Sigmoid colon (tissue), 6 donors: ENCODE measurements at regions not wholly inside any gene's neighbourhood (a gene's known extent, or its start where the extent isn't known, plus 50 kb on each side); places are given as distances from the start of the nearest gene placed in this dataset.
"Not testable (repeated sequence)": the region's sequence is repeated elsewhere in the genome, so short reads cannot be mapped to it uniquely, and the experiment has no call there.

ENCODE experiments used
- DNase-seq: peaks from one replicate; pipeline ENCODE4 v3.0.0-alpha.2; 2019
- H3K27ac ChIP-seq, 4 donors: fragments of 200-600 bp; sonication (generic); one replicate each; pipeline ENCODE4 v1.5.1; 2016 to 2019; ENCODE audit warnings: mild to moderate bottlenecking in 1 of 4
- H3K27me3 ChIP-seq, 3 donors: fragments of 200-600 bp; sonication (generic); one replicate each; pipeline ENCODE4 v1.5.1; 2019; ENCODE audit warnings: mild to moderate bottlenecking in 1 of 3
- H3K36me3 ChIP-seq, 4 donors: fragments of 200-600 bp; sonication (generic); one replicate each; pipeline ENCODE4 v1.5.1; 2016 to 2019
- H3K4me1 ChIP-seq, 4 donors: fragments of 200-600 bp; sonication (generic); one replicate each; pipeline ENCODE4 v1.5.1; 2017 to 2019
- H3K4me3 ChIP-seq, 4 donors: fragments of 200-600 bp; sonication (generic); one replicate each; pipeline ENCODE4 v1.5.1; 2017 to 2019; ENCODE audit warnings: mild to moderate bottlenecking in 2 of 4, moderate library complexity in 1 of 4
- H3K9me3 ChIP-seq, 4 donors: fragments of 200-600 bp in 3 of 4; sonication (generic) in 3 of 4; one replicate each; pipeline versions ENCODE4 v1.5.1 to v1.6.1; 2013 to 2019
- CTCF ChIP-seq, 4 experiments: fragments of 450-650 bp in 3 of 4; fragments of 200-600 bp in 1 of 4; IDR thresholded peaks; one replicate each; pipeline ENCODE4 v1.5.1; 2016 to 2019; ENCODE audit warnings: antibody characterized with exemption in 4 of 4, mild to moderate bottlenecking in 3 of 4, moderate library complexity in 2 of 4
- EP300 ChIP-seq, 4 donors: sonication (generic); formaldehyde crosslinking; IDR thresholded peaks; one replicate each; pipeline ENCODE4 v1.6.1; 2017; ENCODE audit warnings: antibody characterized with exemption in 4 of 4
- POLR2A ChIP-seq, 2 donors: fragments of 450-650 bp; IDR thresholded peaks; one replicate each; pipeline ENCODE4 v1.6.1; 2016; ENCODE audit warnings: antibody characterized with exemption in 2 of 2, mild to moderate bottlenecking in 2 of 2, moderate library complexity in 2 of 2
- POLR2AphosphoS5 ChIP-seq, 4 donors: sonication (generic); formaldehyde crosslinking; IDR thresholded peaks; one replicate each; pipeline ENCODE4 v1.6.1; 2017; ENCODE audit warnings: antibody characterized with exemption in 4 of 4
- WGBS, 2 donors: extraction: QIAGEN DNeasy Blood & Tissue Kit; methylation state at CpG; one replicate each; pipeline ENCODE4 v1.1.7; 2013; 5-methylcytosine and 5-hydroxymethylcytosine counted together
- intact Hi-C: fragments of 100-400 bp; cut with DNase I; formaldehyde crosslinking; loops from one replicate; pipeline ENCODE4 v1.15.1; 2023
- donor health status: healthy with polysubstance abuse.
- donor health status: healthy.

- intact Hi-C loops = no loop called here
- no peaks in the 10 kb centered on the region for H3K4me1 ChIP-seq
- no peaks in the 10 kb centered on the region for H3K9me3 ChIP-seq
- TF ChIP-seq CTCF (IDR thresholded peaks at IDR 0.05) (no peak), EP300 (IDR thresholded peaks at IDR 0.05) (no peak), POLR2AphosphoS5 (IDR thresholded peaks at IDR 0.05) (no peak), POLR2A (IDR thresholded peaks at IDR 0.05) (no peak)
- DNase-seq = no peak
- no peak overlapping the region for H3K4me3 ChIP-seq
- H3K27me3 ChIP-seq = peaks cover 0 to 13% (median 0%) of the 10 kb centered on the region in 3 donors
- WGBS, 2 donors = 41 to 68% methylated on average over 8 of the region's 8 CpGs
- no peak overlapping the region for H3K27ac ChIP-seq
- H3K36me3 ChIP-seq = no peaks in the 10 kb centered on the region
These were observed 125.3 kb upstream of the BNIP2 start for GRCh38 chr15:59814409-59814808.

GRCh38 chr15:59812889-59813288 is 123.8 kb upstream of the BNIP2 start:
- Histone ChIP-seq H3K27me3 (peaks cover 0 to 12% (median 0%) of the 10 kb centered on the region in 3 donors), H3K36me3 (no peaks in the 10 kb centered on the region), H3K27ac (no peak overlapping the region), H3K9me3 (no peaks in the 10 kb centered on the region), H3K4me1 (no peaks in the 10 kb centered on the region), H3K4me3 (no peak overlapping the region)
- intact Hi-C loops = no loop called here
- DNase-seq = no peak
- TF ChIP-seq EP300 (IDR thresholded peaks at IDR 0.05) (no peak), POLR2AphosphoS5 (IDR thresholded peaks at IDR 0.05) (no peak), CTCF (IDR thresholded peaks at IDR 0.05) (no peak), POLR2A (IDR thresholded peaks at IDR 0.05) (no peak)
- WGBS, 2 donors = 57 to 58% methylated on average over 1 of the region's 1 CpG

- Histone ChIP-seq H3K36me3 (no peaks in the 10 kb centered on the region), H3K9me3 (no peaks in the 10 kb centered on the region), H3K27ac (no peak overlapping the region), H3K27me3 (peaks cover 0 to 10% (median 0%) of the 10 kb centered on the region in 3 donors), H3K4me3 (no peak overlapping the region), H3K4me1 (no peaks in the 10 kb centered on the region)
- intact Hi-C loops = no loop called here
- DNase-seq = no peak
- TF ChIP-seq CTCF (IDR thresholded peaks at IDR 0.05) = no peak
- 40 to 54% methylated on average over 15 of the region's 15 CpGs for WGBS, 2 donors
These were observed 123.2 kb upstream of the BNIP2 start for GRCh38 chr15:59812250-59812870.

GRCh38 chr15:59803293-59803966 is 114.3 kb upstream of the BNIP2 start:
- H3K4me3 ChIP-seq, H3K4me1 ChIP-seq, H3K27me3 ChIP-seq, H3K36me3 ChIP-seq, DNase-seq, H3K9me3 ChIP-seq, intact Hi-C loops, H3K27ac ChIP-seq: not testable (repeated sequence)
- 51 to 56% methylated on average over 19 of the region's 19 CpGs for WGBS, 2 donors

GRCh38 chr15:59801649-59802048 is 112.5 kb upstream of the BNIP2 start:
- no peak for DNase-seq
- Histone ChIP-seq H3K27ac (no peak overlapping the region), H3K27me3 (no peaks in the 10 kb centered on the region), H3K9me3 (no peaks in the 10 kb centered on the region), H3K36me3 (no peaks in the 10 kb centered on the region), H3K4me3 (no peak overlapping the region), H3K4me1 (no peaks in the 10 kb centered on the region)
- intact Hi-C loops = no loop called here
- 86 to 89% methylated on average over 1 of the region's 1 CpG for WGBS, 2 donors
- TF ChIP-seq EP300 (IDR thresholded peaks at IDR 0.05) (no peak), POLR2AphosphoS5 (IDR thresholded peaks at IDR 0.05) (no peak), POLR2A (IDR thresholded peaks at IDR 0.05) (no peak), CTCF (IDR thresholded peaks at IDR 0.05) (no peak)
